GM12892 (cell line): ENCODE measurements at regions not wholly inside any gene's neighbourhood (a gene's known extent, or its start where the extent isn't known, plus 50 kb on each side); places are given as distances from the start of the nearest gene placed in this dataset.

Experiments
- POLR2A ChIP-seq: IDR thresholded peaks from 2 replicates; pipeline ENCODE4 v1.6.1; 2011; ENCODE audit warnings: low read depth, low read length, control low read depth
- POLR2AphosphoS5 ChIP-seq: IDR thresholded peaks from 2 replicates; pipeline ENCODE4 v1.6.1; 2011; ENCODE audit warnings: low read depth, low read length, control low read depth
- TAF1 ChIP-seq: IDR thresholded peaks from 2 replicates; pipeline ENCODE4 v1.6.1; 2011; ENCODE audit warnings: low read depth, mild to moderate bottlenecking, control low read depth, low read length, borderline replicate concordance

DNA sequence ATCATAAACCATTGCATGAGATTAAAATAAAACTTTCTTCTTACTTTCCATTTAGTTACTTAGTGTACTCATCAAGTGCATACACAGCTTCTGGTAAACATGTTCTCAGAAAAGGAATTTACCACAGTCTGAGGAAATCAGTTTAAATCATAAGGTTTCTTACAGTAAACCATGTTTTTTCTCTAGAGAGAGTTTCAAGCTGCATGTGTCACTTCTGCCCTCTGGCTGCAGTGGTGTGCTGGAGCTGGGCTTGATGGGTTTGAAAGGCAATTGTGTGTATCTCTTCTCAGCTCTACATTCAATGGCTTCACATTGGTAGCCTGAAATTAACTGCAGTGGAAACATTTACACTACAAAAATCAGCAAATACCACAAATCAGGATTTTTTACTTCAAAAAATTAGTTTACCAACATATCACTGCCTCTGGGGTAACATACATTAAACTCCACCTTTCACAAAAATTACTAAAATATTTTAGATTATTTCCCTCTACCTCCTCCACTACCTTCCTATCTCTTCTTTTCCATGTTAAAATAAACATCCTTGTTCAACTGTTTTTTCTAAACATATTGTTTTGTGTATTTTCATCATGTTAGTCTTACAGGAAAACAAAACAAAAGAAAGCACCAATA, 414.3 kb downstream of the ANXA1 start:
- TF ChIP-seq POLR2AphosphoS5 (no peak), POLR2A (no peak), TAF1 (no peak)
